ENCODE measurements at regions not wholly inside any gene's neighbourhood (a gene's known extent, or its start where the extent isn't known, plus 50 kb on each side); places are given as distances from the start of the nearest gene placed in this dataset.

DNA sequence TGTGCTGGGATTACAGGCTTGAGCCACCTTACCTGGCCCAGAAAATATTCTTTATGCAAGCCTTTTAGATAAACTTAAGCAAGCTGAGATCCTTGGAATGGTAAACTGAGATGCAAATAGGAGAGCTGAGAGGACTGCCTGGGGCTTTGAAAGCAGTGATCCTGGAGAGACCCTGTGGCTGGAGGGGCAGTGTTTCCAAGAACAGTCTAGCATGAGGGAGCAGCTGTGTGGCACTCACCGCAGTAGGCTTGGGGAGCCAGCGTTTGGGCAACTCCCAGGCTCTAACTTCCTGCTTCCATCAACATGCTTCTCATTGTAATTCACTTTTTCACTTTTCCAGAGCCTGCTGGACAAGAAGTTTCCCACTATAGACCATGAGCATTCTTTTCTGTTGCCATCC is 144.1 kb upstream of the CELF4 start:
- Histone ChIP-seq H3K9me3 (replicated peaks; ENCODE audit: control insufficient read depth, insufficient read depth, low read length) (peaks cover 8% of the 10 kb centered on the region), H3K9me1 (replicated peaks; ENCODE audit: control insufficient read depth, extremely low read depth, insufficient read depth, low read length) (no peaks in the 10 kb centered on the region), H3K27me3 (ENCODE audit: control insufficient read depth in 2 of 2, insufficient read depth in 2 of 2, low read length in 2 of 2) (no peaks in the 10 kb centered on the region), H4K20me1 (replicated peaks; ENCODE audit: control insufficient read depth, extremely low read depth, insufficient read depth, low read length) (no peaks in the 10 kb centered on the region), H3K36me3 (ENCODE audit: control insufficient read depth in 2 of 2, extremely low read depth in 1 of 2, insufficient read depth in 2 of 2, low read length in 2 of 2) (no peaks in the 10 kb centered on the region), H3K79me2 (ENCODE audit: control insufficient read depth, insufficient read depth, low read length) (no peaks in the 10 kb centered on the region), H3K4me2 (ENCODE audit: insufficient read depth, low read length) (no peak overlapping the region), H3K27ac (ENCODE audit: insufficient read depth, low read depth, low read length) (no peak overlapping the region), H3K4me1 (ENCODE audit: control insufficient read depth, extremely low read depth, insufficient read depth, low read length) (no peaks in the 10 kb centered on the region), H3K9ac (replicated peaks; ENCODE audit: extremely low read depth, insufficient read depth, low read length) (no peak overlapping the region), H3K4me3 (replicated peaks in 1 of 3; ENCODE audit: insufficient read depth in 1 of 3, low read depth in 1 of 3, low read length in 3 of 3) (no peak overlapping the region), H2AFZ (ENCODE audit: low read depth, low read length) (no peak overlapping the region)
- FAIRE-seq (no peak), DNase-seq (ENCODE audit: low read depth, low spot score) (no peak)
- ChIA-PET POLR2A (no interaction called here), CTCF (no interaction called here)
- TF ChIP-seq, protein P1, sequence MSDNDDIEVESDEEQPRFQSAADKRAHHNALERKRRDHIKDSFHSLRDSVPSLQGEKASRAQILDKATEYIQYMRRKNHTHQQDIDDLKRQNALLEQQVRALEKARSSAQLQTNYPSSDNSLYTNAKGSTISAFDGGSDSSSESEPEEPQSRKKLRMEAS (IDR thresholded peaks at IDR 0.05; ENCODE audit: insufficient read depth, insufficient read length), result no peak
- no peak for TF ChIP-seq GATA2 (IDR thresholded peaks at IDR 0.05; ENCODE audit: insufficient read depth, insufficient read length, low read depth, low read length)
- TF ChIP-seq EZH2 (IDR thresholded peaks at IDR 0.05; ENCODE audit: borderline replicate concordance, low read depth, low read length, severe bottlenecking), result no peak
- no peak for TF ChIP-seq MYC (IDR thresholded peaks at IDR 0.05; ENCODE audit: low read depth, low read length)
- no peak for TF ChIP-seq POLR2A (IDR thresholded peaks at IDR 0.05; ENCODE audit: low read depth, low read length)
- no peak for TF ChIP-seq CTCF (IDR thresholded peaks at IDR 0.05; ENCODE audit: extremely low read depth in 1 of 2, insufficient read depth in 1 of 2, low read depth in 1 of 2, low read length in 2 of 2)
- no peak for TF ChIP-seq JUN (IDR thresholded peaks at IDR 0.05; ENCODE audit: borderline replicate concordance, insufficient read depth, insufficient read length, low read depth)
- no peak for TF ChIP-seq POLR2AphosphoS5 (IDR thresholded peaks at IDR 0.05; ENCODE audit: insufficient read depth, low read depth, low read length)
- no peak for TF ChIP-seq FOS (IDR thresholded peaks at IDR 0.05; ENCODE audit: borderline replicate concordance, insufficient read depth, low read length)
- intact Hi-C loops (cut with micrococcal nuclease), result no loop called here
- BruUV-seq (replicated peaks), result no TSS peak
- dilution Hi-C loops (cut with MboI; ENCODE audit: extremely low pct_ligation_motif_present, low sequenced_read_pairs), result no loop called here

Data from endothelial cell of umbilical vein (primary cell).